Dermis microvascular lymphatic vessel endothelial cell (primary cell): ENCODE measurements at regions not wholly inside any gene's neighbourhood (a gene's known extent, or its start where the extent isn't known, plus 50 kb on each side); places are given as distances from the start of the nearest gene placed in this dataset.

ENCODE experiments used
- DNase-seq, 2 donors: peaks; one replicate each; pipeline versions ENCODE4 v3.0.0 to v3.0.0-alpha.2; 2010; ENCODE audit warnings: low read depth in 2 of 2

DNA sequence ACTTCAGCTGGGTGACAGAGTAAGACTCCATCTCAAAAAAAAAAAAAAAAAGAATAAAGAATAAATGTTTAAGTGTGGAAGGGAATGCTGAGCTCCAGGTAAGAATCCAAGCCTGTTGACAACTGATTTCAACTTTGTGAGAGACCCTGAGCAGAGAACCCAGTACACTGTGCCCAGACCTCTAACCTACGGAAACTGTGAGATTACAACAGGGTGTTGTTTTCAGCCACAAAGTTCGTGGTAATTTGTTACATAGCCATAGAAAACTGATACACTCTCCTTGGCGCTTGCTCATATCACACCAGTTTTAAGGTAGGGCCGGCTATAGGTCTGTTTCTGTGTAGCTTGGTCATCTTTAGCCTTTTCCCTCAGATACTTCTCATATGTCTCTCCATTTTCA, 98.4 kb upstream of the PAPOLG start:
- DNase-seq: no peak

DNA sequence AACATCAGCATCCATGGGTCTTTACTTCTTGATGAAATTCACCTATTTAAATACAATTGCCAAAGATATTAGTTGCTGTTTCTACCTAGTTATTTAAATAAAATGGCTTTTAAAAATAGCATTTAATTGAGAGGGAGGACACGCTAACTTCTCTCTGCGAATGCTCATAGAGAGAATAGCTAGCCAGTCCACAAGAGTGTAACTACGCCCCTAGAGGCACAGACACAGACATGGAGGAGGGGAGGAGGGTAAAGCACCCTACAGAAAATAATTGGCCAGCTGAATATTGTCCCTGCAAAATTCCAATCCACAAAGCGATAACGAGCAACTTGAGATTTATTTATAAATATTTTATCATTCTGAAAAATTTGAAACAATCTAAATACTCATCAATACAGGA, 97.0 kb upstream of the PAPOLG start:
- no peak for DNase-seq

DNA sequence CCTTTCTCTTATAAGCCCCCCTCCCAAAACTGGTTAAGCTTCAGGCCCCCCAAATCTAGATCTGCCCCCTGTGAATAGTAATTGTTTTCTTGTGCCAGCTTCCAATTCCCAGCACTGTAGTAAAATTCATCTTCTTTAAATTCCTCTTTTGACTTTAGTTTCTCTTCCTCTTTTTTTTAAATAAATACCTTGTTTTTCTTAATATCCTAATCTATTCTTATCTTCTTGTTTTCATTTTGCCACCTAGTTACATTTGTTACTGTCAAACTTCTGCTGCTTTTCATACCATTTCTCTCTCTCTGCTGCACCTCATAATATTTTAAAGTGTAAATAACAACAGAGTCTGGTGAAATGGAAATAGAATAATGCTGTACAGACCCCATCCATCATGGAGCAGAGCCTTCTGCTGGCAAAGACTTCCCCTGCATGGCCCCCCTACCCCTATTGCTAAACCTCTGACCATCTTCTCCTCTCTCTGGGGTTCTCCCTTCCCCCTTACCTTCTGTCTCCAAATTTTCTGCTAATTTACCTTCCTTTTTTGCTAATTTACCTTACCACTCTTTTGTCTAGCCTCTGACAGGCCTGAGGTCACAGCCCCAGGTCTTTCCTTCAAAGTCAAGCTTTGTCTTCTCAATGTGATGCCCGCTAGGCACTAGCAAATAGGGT, 94.9 kb upstream of the PAPOLG start:
- DNase-seq: no peak

DNA sequence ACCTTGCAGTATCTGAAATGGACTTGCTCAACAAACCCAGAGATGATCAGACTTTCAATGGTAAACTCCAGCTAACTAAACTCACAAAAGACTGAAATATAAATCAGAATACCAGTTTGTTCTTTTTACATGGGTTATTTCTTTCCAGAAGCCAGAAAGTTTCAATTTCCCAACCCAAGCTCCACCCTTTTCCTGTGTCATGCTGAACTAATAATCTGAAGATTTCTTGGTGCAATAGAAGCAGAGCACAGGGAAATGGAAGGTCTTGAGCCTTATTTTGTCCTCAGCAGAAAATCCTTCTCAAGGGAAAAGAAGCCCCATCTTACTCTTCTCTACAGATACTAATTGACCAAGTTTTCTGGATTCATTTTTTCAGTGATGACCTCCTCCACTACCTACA, 93.3 kb upstream of the PAPOLG start:
- no peak for DNase-seq

DNA sequence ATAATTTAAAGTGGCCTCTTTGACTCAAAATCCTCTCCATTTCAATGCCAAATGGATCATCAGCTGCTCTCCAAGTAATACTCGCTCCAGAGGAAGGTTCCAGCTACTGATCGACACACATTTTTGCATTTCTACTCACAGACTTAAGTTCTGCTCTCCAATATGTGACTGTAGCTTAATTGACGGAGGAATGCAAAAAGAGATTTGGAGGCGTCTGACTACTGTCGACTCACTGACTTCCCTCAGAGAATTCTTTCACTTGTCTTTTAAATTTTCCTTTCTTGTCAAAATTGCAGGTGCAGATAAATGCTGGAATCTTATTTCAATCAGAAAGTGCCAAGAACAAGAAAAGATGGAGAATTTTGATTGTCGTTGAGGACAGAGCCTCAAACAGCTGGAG, 84.1 kb upstream of the PAPOLG start:
- DNase-seq: no peak

DNA sequence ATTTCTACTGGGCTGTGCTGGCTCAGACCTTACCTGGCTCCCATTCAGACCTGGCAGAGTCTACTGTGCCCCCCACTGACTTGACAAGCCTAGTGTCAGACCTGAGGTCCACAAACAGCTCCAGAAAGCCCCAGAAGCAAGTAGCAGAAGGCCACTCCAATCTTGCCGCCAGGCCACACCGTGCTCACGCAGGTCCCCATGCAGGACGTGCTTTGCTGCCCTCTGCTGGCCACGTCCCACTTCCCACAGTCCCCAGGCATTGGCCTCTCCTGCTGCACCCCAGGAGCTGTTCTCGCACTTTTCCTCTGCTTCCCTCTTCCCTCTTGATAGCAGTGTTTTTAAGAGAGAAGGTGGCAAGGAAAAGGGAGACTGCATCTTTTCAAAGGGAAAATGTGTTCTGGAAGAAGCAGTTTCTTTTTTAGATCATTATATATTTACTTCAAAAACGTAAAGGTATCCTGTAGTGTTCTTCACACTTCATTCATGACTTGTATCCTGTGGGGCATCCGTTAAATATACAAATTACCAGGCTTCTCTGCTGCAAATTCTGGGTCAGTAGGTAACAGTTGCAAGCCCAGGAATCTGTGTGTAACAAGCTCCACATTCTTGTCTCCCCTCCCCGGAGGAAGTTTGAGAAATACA, 81.4 kb upstream of the PAPOLG start:
- peak; percentile 30 to 66 for DNase-seq

DNA sequence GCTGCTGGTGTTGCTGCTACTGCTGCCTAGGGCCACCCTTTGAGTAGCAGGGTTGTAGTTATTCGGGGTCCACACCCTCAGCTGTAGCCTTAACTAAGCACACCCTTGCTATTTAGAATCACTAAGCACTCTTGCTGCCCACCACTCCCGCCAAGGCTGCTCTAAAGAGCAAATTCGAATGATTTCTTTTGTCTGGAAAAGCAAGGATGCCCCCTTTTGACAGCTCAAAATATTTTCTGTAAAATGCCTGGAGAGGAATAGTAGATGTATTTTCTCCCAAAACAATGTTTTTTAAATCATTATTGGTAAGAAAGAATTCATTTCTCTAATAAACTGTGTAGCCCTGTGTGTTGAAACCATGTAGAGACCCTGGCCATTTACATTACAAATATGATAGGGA, 80.8 kb upstream of the PAPOLG start:
- DNase-seq: no peak

DNA sequence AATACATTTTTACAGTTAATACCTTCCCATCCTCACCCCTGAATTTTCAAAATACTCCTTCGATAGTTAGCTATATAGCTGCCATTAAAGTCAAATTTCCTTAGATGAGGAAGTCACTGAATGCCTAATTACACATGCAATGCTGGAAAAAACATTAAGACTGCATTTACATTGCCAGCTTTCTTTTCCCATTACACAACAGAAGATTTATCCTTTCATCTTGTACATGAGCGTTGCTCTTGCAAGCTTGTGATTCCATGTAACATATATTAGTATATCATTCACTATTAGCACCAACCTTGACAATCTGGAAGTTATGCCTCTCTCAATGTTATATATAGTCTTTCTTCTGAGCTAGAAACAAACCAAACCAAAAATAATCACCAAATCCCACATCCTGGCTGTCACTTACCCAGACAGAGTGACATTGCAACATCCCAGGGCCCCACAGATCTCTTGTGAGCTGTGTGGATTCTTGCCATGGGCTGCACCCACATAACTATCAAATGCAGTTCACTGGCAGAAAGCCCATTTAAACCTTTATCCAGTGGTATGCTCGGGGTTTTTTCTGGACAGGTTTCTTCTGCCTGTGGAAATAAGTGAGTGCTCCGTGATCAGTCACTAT, 79.2 kb upstream of the PAPOLG start:
- no peak for DNase-seq

DNA sequence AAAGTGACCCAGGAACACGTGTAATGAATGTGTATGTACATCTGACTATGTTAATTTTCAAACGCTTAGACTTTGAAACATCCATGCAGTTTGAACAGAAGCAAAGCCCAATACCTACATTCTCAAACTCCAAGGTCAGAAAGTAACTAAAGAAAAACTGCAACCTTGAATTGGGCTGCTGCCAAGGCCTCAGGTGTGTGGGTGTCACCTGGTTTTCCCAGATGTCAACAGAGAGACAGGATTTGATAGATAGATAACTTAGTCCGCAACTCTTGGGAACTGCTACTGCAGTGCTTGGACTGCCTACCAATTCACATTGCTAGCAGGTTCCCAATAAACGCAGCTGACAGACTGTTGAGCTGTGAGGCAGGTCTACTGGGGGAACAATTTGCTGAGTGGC, 78.7 kb upstream of the PAPOLG start:
- no peak for DNase-seq

DNA sequence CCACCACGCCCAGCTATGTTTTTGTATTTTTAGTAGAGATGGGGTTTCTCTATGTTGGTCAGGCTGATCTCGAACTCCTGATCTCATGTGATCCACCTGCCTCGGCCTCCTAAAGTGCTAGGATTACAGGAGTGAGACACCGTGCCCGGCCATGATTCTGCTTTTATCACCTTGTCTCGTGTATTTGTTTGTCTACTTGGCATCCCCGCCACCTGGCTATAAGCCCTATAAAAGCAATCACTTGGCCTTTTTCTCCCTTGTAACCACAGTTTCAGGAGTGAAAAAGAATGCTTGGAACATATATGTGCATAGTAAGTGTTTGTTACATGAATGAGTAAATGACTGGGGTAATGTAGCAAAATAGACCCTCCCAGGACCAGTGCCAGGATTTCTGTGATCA, 77.5 kb upstream of the PAPOLG start:
- no peak for DNase-seq

DNA sequence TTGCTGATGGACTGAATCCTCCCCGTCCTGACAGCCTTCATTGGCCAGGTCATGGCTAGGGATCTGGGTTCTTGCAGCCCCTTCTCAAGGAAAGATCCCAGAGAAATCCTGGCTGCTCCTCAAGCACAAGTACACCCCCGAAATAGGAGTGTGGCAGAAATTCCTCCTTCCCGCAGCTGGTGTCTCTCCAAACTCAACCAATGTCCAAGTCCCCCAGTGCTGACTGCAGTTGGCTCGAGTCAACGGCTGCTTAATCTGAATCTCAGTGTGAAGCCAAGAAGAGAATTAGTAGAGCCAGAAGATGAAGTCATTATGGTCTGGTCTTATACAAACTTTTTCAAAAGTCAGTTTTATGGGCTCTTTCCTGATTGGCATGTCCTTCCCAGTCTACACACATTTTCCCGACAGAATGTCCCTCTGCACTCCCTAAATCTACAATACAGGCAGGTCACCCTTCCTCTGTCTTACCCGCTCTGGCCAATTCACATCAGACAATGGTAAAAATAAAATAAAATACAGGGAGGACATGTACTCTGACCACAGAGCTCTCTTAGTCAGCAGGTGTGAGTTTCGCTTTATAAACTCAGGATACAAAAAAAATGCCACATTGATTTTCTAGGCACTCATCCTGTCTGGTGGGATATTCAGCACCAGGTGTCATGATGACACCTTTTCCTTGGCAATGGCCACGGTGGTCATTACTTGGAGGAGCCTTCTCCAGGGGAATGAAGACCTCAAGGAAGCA, 76.9 kb upstream of the PAPOLG start:
- no peak for DNase-seq

DNA sequence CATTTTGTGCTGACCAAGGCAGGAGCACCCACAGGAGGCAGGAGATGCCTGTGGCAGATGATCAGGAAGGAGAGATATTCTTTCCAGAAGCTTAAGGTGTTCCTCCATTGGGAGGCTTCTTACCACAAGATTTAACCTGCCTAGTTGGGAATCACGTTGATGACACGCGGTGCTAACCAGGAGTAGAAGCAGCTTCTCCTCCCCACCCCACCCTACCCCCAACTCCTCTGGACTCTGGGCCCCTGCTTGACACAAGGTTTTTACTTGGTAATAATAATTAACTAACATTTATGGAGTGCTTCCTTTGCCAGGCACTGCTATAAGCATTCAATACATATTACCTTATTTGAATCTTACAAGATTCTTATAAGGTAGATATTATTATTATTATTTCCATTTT, 62.5 kb upstream of the PAPOLG start:
- DNase-seq: no peak

DNA sequence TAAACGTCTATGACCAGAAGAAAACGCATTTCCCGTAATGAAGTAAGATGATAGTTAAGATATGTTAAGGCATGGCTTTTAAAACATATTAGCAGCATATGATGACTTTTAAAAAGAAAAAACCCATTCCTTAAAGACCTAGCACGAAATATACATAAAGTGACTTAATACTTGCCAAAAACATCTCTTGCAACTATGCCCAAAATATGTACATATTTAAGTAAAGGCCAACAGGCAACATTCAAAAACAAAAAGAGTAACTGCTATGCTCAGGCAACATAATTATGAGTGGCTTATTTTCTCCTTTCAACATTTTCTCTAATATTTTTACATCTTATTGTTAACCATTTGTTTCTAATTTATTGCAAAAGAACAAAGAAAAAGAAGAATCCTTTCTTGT, 60.3 kb upstream of the PAPOLG start:
- DNase-seq: no peak

DNA sequence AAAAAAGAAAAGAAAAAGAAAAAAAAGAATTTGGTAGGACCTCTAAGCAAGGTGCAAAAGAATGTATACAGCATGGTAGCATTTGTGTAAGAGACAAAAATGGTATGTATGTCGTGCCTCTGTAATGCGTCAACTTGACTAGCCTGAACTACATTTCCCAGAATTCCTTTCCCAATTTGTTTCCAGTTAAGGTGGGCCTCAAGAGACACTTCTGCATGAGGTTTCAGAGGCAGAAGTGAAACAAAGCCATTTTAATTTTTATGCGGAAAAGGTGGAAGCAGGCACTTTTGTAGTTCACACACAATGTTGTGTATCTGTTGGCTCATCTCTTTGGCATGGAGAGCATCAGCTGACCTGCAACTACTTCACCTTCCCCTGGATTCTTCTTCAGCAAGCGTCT, 56.5 kb upstream of the PAPOLG start:
- DNase-seq: no peak

DNA sequence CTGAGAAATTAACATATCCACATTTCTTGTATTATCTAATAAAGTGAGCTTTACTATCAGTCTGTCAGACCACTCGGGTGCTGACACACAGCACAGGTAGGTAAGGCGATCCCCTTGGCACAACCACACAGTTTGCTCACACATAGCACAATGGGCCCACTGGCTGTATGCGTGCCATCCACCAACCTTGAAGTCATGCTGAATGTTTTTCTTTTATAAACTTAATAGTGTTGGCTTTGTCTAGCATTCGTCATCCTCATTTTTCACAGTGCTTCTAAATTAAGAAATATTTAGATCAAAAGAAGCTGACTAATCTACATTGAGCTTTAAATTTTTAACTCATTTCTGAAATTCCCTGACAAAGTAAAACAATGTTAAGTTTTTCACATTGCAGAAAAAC, 50.0 kb upstream of the PAPOLG start:
- DNase-seq: no peak
